ENCODE measurements at regions not wholly inside any gene's neighbourhood (a gene's known extent, or its start where the extent isn't known, plus 50 kb on each side); places are given as distances from the start of the nearest gene placed in this dataset.
"Not testable (repeated sequence)": the region's sequence is repeated elsewhere in the genome, so short reads cannot be mapped to it uniquely, and the experiment has no call there.

- no peak for DNase-seq
Measured at GRCh38 chr15:95170561-95171380, 939.4 kb downstream of the MCTP2 start.

DNA sequence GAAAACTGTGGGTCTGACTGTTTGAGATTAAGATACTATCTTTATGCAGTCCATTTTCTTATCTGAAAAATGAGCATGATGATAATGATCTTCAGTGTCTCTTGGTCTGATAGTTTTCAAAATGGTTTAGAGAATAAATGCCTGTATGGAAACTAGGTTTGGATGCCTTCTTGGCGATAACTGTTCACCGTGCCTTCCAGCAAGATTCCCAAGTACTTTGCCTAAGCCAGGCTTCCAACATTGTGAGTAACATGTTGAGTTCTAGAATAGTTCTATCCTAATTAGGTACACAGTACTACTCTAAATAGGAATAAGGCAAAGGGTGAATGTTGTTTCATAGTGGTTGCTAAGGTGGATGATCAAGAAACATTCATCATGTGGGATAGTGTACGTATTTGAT, 940.2 kb downstream of the MCTP2 start:
- no peak for DNase-seq

- no peak for DNase-seq
Measured at GRCh38 chr15:95174301-95175259, 943.2 kb downstream of the MCTP2 start.

GRCh38 chr15:95175914-95176658, 944.7 kb downstream of the MCTP2 start:
- no peak for DNase-seq

DNA sequence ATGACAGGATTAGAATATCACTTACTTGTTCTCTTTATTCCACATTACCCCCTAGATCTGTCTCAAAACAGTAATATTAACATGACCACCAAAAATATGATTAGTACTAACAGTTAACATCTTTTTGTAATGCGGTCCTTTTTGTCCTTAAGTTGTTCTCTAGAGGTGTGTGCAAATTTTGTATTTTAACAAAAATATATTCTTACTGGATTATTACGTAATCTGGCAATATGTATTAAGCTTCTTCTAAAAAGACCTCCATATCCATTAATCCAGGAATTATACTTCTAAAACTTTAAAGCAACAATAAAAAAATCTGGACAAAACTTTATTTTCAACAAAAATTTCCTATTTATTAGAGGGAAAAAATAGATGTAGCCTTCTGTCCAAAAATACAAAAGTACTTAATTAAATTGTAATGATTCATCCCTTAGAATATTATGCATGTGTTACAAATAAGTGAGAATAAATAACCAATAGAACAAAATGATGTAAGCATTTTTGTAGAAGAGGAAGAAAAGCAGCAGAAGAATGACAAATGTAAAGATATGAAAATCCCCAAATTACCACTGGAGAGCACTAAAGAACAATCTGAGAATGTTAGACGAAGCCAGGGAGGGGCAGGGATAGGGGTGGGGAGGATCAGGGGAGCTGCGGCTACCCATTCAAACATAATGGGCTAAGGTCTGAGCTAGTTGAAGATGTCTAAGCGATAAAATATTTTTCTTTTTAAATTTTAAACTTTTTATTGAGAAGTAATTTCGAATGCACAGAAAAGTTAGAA, 945.6 kb downstream of the MCTP2 start:
- DNase-seq, result no peak

DNA sequence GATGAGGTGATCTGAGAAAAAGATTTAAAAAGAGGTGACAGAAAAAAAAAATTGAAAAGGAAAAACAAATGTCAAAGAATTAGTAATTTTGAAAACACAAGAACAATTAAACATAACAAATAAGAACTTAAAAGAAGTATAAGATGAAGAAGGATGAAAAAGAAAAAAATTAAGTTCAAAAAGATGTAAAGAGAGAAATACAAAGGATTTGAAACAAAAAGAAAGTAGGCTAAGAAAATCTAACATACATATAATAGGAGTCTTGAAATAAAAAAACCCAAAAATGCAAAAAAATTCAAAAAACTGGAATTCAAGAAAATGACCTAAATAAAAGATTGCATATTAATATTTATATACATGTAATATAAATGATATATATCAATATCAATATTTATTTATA, 949.2 kb downstream of the MCTP2 start:
- DNase-seq, result no peak

- no peak for DNase-seq
Measured at GRCh38 chr15:95182091-95182490, 950.7 kb downstream of the MCTP2 start.

DNA sequence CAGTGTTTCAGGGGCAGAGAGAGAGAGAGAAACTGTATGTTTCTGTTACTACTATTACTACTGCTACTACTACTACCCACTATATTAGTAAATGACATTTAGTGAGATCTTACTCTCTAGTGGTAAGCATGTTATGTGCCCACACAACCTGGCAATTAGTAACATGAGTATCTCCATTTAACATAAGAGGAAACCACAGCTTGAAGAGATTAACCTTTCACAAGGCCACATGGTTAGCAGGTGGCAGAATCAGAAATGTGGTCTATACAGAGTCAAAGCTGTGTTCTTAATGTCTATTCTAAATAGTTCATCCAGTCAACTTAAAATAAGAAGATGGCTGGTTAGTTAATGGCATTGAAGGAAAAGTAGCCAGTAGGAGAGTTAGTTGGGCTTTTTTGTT, 961.6 kb downstream of the MCTP2 start:
- no peak for DNase-seq

GRCh38 chr15:95194746-95195145, 963.4 kb downstream of the MCTP2 start:
- no peak for DNase-seq

- DNase-seq, result no peak
Measured at GRCh38 chr15:95196176-95196915, 965.0 kb downstream of the MCTP2 start.

GRCh38 chr15:95202569-95203349, 971.4 kb downstream of the MCTP2 start:
- no peak for DNase-seq

DNA sequence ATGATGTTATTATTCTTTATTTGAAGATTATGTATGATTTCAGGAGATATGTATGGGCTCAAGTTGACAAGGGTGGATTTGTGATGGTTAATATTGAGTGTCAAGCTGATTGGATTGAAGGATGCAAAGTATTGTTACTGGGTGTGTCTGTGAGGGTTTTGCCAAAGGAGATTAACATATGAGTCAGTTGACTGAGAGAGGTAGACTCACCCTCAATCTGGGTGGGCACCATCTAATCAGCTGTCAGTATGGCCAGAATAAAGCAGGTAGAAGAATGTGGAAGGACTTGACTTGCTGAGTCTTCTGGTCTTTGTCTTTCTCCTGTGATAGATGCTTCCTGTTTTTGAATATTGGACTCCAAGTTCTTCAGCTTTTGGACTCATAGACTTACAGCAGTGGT, 973.7 kb downstream of the MCTP2 start:
- no peak for DNase-seq

DNA sequence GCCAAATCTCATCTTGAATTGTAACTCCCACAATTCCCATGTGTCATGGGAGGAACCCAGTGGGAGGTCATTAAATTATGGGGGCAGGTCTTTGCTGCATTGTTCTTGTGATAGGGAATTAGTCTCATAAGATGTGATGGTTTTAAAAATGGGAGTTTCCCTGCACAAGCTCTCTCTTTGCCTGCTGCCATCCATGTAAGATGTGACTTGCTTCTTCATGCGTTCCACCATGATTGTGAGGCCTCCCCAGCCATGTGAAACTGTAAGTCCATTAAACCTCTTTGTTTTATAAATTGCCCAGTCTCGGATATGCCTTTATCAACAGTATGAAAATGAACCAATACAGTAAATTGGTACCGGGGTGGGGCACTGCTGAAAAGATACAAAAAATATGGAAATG, 974.5 kb downstream of the MCTP2 start:
- DNase-seq, result not testable (repeated sequence)

- DNase-seq, result no peak
Measured at GRCh38 chr15:95208071-95208470, 976.7 kb downstream of the MCTP2 start.

DNA sequence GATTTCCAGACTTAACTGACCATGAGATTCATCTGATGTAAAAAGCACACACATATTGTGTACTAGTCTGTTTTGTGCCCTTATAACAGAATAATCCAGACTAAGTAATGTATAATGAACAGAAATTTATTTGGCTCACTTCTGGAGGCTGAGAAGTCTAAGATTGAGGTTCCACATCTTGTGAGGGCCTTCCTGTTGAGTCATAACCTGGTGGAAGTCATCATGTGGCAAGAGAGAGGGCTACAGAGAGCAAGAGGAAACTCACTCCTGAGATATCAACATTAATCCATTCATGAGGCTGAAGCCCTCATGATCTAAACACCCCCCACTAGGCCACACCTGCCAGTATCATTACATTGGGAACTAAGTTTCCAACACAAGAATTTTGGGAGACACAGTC, 977.6 kb downstream of the MCTP2 start:
- no peak for DNase-seq

DNA sequence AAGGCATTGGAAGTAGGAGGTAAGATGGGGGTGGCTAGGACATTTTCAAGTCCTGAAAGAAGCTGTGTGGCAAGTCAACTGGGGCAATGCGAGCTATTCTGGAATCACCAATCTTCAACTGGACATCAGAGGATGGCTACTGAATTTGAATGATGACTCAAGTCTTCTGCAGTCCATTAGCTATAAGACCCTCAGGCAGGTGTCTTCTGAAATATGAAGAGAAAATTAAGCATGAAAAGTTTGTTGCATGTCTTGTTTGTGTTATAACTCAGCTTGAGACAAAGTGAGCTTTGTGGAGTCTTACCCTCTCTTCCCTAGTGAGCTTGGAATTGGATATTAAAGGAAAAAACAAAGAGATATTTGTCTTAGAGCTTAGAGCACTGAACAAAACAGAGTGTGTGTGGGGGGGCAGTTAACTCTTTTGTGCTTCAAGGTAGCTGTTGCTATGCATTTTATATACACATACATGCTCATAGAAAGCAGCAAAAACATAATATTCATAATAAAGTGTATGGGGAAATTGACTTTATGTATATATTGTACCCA, 979.1 kb downstream of the MCTP2 start:
- no peak for DNase-seq

DNA sequence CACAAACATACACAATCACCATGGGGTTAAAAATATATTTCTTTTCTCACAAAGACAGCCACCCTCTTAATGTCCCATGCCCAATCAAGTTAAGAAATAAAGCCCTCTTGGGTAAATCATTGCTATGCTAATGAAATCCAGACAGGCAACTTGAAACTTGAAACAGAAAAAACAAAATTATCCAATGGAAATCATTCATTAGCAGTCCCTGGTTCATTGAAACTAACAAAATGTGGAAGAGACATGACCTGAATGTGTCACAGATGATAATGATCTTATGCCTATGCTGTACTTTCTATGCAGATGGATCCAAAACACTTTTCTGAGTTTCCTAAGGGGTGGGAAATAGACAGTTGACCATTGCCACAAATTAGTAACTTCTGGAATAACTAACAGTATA, 983.7 kb downstream of the MCTP2 start:
- DNase-seq, result no peak

DNA sequence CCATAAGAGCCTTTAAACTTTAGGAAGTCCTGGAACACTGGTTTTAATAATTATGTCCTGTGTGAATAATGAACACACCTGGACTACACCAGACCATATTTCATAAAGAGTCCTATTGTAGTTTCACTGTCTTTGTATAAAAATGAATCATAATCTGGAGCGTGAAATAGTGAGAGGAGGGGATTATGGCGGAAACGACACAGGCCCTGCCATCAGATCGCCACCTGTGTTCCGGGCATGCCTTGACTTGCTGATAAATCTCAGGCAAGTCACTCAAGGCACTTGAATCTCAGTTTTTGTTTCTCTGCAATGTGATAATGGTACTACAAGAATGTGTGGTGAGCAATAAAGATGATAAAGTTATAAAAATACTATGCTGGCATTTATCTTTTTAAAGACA, 995.5 kb downstream of the MCTP2 start:
- no peak for DNase-seq

DNA sequence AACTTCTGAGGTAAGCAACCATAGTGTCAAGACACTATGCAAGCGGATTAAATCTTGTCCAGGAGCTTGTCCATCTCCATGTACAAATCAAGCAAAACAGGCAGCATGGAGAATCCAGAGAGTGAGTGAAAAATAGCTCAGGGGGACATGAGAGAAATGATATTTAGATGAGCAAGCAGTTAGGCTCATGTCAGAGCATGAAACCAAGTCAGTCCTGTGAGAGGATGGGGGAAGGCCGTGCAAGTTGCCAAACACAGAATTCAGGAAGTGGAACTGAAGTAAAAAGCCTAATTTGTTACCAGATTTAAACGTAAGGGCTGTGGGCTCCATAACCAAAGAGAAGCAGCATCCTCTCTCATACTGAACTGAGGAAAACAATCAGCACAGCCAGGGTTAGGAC, 995.9 kb downstream of the MCTP2 start:
- no peak for DNase-seq

Data from hypothalamus (tissue), 51 donors.